Activated CD4-positive, alpha-beta T cell treated with anti-CD3 and anti-CD28 coated beads for 4 hours (primary cell): ENCODE measurements at regions not wholly inside any gene's neighbourhood (a gene's known extent, or its start where the extent isn't known, plus 50 kb on each side); places are given as distances from the start of the nearest gene placed in this dataset.

Experiments used
- DNase-seq, 2 donors: peaks; one replicate each; pipeline ENCODE4 v3.0.0-alpha.2; 2020

DNA sequence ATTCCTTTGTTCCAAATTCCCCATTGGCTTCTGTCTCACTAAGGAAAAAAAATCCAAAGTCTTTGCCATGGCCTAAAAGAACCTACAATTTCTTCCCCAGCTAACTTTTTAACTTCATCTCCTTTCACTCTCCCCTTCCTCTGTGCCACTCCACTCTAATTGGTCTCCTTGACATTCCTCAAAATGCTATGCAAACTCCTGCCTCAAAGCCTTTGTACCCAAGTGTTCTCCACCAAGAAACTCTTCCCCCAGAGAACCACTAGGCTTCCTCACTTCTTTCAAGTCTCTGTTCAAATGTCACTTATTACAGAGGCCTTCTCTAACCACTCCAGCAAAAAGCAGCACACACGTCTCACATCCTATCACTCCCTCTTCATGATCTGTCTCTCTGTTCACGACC is 91.6 kb upstream of the NR4A3 start:
- DNase-seq = no peak

GRCh38 chr9:99731950-99732349 is 89.7 kb upstream of the NR4A3 start:
- DNase-seq = no peak

GRCh38 chr9:99732715-99733114 is 89.0 kb upstream of the NR4A3 start:
- DNase-seq = no peak

DNA sequence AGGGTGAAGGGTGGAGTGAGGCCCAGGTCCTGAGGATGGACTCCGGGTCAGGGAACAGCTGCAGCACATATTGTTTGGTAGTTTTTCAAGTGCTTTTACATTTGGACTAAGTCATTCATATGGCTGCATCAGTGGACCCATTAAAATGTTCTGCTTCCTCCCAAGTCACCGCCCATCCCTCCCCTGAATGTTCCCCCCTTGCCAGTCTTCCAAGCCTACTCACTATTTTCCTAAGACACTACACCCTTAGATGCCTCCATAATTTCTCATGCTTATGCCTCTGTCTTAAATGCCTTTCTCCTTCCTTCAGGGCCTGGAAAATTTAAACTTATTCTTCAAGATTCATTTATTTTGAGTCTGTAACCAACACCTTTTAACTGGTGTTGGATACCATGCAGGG is 86.6 kb upstream of the NR4A3 start:
- DNase-seq = no peak

GRCh38 chr9:99736291-99736690 is 85.4 kb upstream of the NR4A3 start:
- no peak for DNase-seq

- DNase-seq = no peak
Observed at GRCh38 chr9:99737649-99738048, 84.0 kb upstream of the NR4A3 start.

- no peak for DNase-seq
Observed at GRCh38 chr9:99743006-99743405, 78.7 kb upstream of the NR4A3 start.

DNA sequence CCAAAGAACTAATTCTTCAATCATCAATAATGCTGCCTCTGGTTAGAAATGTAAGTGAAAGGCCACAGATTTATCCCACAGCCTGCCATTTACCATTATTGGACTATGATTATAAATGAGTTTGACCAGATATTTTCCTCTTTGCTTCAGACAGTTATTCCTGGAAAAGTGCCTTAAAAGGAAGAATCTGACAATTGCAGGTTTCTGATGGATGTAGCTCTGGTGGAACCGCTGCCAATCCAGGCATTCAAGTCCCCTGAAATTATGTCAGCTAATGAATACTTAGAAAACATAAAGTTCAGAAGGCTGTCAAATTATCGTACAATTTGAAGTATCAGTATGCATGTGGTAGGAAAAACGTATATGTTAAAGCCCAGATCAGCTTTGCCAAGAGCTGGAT is 78.2 kb upstream of the NR4A3 start:
- DNase-seq = no peak

- DNase-seq = no peak
Observed at GRCh38 chr9:99744132-99744531, 77.6 kb upstream of the NR4A3 start.

- no peak for DNase-seq
Observed at GRCh38 chr9:99745085-99745484, 76.6 kb upstream of the NR4A3 start.

- DNase-seq = no peak
Observed at GRCh38 chr9:99746406-99746805, 75.3 kb upstream of the NR4A3 start.

GRCh38 chr9:99748266-99748665 is 73.4 kb upstream of the NR4A3 start:
- no peak for DNase-seq

DNA sequence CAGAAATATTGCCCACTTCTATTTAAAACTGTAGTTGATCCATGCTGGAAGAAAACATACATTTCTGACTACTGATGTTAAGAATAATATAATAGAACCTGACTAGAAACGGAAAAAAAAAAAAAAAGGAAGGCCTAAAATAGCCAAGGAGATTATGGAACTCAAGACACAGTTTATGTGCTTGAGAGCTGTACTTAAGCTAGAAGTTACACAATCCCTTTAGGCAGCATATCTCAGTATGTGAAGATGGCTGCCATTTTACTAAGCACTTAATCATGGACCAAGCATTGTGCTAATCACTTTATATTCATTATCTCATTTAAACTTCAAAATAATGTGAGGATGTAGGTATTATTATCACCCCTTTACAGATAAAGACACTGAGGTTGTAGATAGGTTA is 73.0 kb upstream of the NR4A3 start:
- DNase-seq = no peak

GRCh38 chr9:99749641-99750040 is 72.0 kb upstream of the NR4A3 start:
- no peak for DNase-seq

DNA sequence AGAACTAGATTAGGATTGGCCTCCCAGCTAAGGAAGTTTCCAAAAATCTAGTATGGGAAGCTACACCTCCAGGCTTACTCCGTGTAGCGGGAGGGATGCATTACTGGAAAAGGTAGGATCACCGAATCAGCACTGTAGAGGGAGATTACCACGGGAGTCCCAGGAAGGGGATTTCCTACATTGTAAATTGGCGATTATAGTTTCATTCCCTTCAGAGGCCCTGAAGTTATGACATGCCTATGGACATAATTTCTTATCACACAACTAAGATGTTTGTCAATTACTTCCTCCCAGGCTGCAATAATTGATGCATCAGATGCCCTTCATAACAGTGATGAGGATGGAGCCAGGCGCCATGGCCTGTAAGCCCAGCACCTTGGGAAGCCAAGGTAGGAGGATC is 71.2 kb upstream of the NR4A3 start:
- DNase-seq = no peak

DNA sequence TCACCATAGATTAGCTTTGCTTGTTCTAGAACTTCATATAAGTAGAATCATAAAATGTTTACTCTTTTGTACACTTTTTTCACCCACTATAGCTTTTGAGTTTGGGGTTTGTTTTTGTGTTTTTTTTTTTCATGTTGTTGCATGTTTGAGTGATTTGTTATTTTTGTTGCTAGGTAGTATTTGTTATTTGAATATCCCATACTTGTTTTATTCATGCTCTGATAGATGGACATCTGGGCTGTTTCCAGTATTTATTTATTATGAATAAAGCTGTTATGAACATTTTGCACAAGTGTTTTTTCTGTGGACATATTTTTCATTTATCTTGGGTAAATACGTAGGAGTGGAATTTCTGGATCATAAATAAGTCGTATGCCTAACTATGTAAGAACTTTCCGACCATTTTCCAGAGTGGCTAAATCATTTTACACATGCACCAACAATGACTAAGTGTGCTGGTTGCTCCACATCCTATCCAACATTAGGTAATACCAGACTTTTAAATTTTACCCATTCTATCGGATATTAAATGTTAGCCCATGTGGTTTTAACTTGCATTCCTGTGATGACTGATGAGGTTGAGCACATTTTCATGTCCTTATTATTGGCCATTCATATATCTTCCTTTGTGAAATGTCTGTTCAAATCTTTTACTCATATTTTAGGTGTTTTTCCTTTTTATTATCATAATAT is 69.1 kb upstream of the NR4A3 start:
- no peak for DNase-seq

DNA sequence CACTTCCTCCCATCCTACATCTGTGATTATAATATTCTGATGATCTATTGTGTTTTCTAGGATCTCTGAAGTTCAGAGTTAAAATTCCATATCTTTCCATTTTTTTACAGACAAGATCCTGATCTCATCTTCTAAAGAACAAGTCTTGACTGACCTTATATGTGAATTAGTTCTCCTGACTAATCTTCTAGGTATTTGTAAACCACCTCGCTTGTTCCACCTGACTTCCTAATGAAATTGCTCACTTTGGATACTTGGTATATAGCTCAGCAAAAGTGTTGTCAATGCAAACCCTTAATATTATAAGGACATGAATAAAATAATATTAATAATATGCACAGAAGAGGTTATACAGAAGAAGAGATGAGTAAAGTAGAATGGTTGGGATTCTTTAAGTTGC is 68.2 kb upstream of the NR4A3 start:
- no peak for DNase-seq

DNA sequence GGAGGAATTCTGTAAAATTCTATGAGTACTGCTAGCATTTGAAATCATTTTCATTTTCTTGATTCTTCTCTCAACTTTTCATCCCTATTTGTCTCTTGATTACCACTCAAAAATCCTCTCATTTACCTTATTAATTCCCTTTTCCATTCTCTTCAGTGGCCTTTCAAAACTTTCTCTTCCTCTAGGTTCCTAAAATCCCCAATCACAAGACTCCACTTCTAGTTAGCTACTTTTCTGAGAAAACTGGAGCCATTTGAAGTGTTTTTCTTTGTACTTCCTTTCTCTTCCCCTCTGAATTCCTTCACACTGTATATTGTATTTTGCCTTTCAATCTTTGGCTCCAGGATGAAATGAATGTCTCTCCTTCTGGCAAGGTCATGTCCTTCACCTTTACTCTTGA is 61.3 kb upstream of the NR4A3 start:
- DNase-seq = no peak

DNA sequence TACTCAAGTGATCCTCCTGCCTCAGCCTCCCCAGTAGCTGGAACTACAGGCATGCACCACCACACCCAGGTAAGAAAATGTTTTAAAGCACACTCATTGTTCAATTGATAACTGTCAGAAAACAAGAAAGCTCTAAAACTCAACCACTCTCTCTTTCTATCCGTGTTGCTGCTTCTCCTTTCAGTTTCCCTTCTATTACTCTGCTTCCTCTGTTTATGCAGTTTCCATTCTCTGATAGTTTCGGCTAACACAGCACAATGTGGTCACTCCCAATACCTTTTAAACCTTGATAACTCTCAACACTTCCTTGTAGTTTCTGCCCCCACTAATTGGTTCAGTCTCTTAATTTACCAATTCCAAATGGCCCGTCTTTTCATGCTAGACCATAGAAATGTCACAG is 59.2 kb upstream of the NR4A3 start:
- no peak for DNase-seq
